Skin of body (tissue), 1 donor: ENCODE measurements at regions not wholly inside any gene's neighbourhood (a gene's known extent, or its start where the extent isn't known, plus 50 kb on each side); places are given as distances from the start of the nearest gene placed in this dataset.

Source experiments
- DNase-seq: peaks from one replicate; lab custom pipeline; 2025; lab: John Stamatoyannopoulos, UW

GRCh38 chr12:126891789-126892188 lies 1375.2 kb upstream of the TMEM132C start:
- no peak for DNase-seq

GRCh38 chr12:126895951-126896913 lies 1370.7 kb upstream of the TMEM132C start:
- no peak for DNase-seq

GRCh38 chr12:126897102-126897501 lies 1369.9 kb upstream of the TMEM132C start:
- DNase-seq: no peak

- DNase-seq: no peak
Observed at GRCh38 chr12:126897778-126898177, 1369.2 kb upstream of the TMEM132C start.

- DNase-seq: no peak
Observed at GRCh38 chr12:126898562-126898961, 1368.4 kb upstream of the TMEM132C start.

GRCh38 chr12:126899926-126900792 lies 1366.8 kb upstream of the TMEM132C start:
- no peak for DNase-seq

GRCh38 chr12:126903027-126903876 lies 1363.7 kb upstream of the TMEM132C start:
- DNase-seq: no peak

- no peak for DNase-seq
Observed at GRCh38 chr12:126905752-126906151, 1361.2 kb upstream of the TMEM132C start.

GRCh38 chr12:126907900-126908764 lies 1358.8 kb upstream of the TMEM132C start:
- DNase-seq: no peak

GRCh38 chr12:126908765-126909142 lies 1358.2 kb upstream of the TMEM132C start:
- no peak for DNase-seq

GRCh38 chr12:126910570-126910969 lies 1356.4 kb upstream of the TMEM132C start:
- DNase-seq: no peak

GRCh38 chr12:126912111-126912510 lies 1354.9 kb upstream of the TMEM132C start:
- DNase-seq: no peak

GRCh38 chr12:126914170-126914793 lies 1352.7 kb upstream of the TMEM132C start:
- no peak for DNase-seq

GRCh38 chr12:126915309-126915708 lies 1351.7 kb upstream of the TMEM132C start:
- DNase-seq: no peak

- no peak for DNase-seq
Observed at GRCh38 chr12:126926023-126926594, 1340.9 kb upstream of the TMEM132C start.

GRCh38 chr12:126930234-126930633 lies 1336.7 kb upstream of the TMEM132C start:
- DNase-seq: no peak

GRCh38 chr12:126932156-126932555 lies 1334.8 kb upstream of the TMEM132C start:
- no peak for DNase-seq

GRCh38 chr12:126935435-126935834 lies 1331.5 kb upstream of the TMEM132C start:
- no peak for DNase-seq

- DNase-seq: no peak
Observed at GRCh38 chr12:126936181-126936851, 1330.7 kb upstream of the TMEM132C start.
